Right hindlimb (tissue), 1 donor: ENCODE measurements at regions not wholly inside any gene's neighbourhood (a gene's known extent, or its start where the extent isn't known, plus 50 kb on each side); places are given as distances from the start of the nearest gene placed in this dataset.
"Not testable (repeated sequence)": the region's sequence is repeated elsewhere in the genome, so short reads cannot be mapped to it uniquely, and the experiment has no call there.

Experiments used
- DNase-seq: peaks from one replicate; pipeline ENCODE4 v3.0.0-alpha.2; 2018

- no peak for DNase-seq
Measured at GRCh38 chr4:160251522-160252170, 1148.8 kb downstream of the RAPGEF2 start.

- no peak for DNase-seq
Measured at GRCh38 chr4:160257318-160257717, 1154.4 kb downstream of the RAPGEF2 start.

- no peak for DNase-seq
Measured at GRCh38 chr4:160265014-160265413, 1162.1 kb downstream of the RAPGEF2 start.

GRCh38 chr4:160265836-160266235, 1163.0 kb downstream of the RAPGEF2 start:
- DNase-seq = no peak

GRCh38 chr4:160276785-160277325, 1174.0 kb downstream of the RAPGEF2 start:
- no peak for DNase-seq

- no peak for DNase-seq
Measured at GRCh38 chr4:160283081-160283480, 1180.2 kb downstream of the RAPGEF2 start.

GRCh38 chr4:160284516-160284915, 1181.6 kb downstream of the RAPGEF2 start:
- no peak for DNase-seq

GRCh38 chr4:160286051-160286450, 1183.2 kb downstream of the RAPGEF2 start:
- no peak for DNase-seq

GRCh38 chr4:160296476-160296875, 1193.6 kb downstream of the RAPGEF2 start:
- no peak for DNase-seq

GRCh38 chr4:160299177-160299576, 1196.3 kb downstream of the RAPGEF2 start:
- no peak for DNase-seq

- no peak for DNase-seq
Measured at GRCh38 chr4:160299608-160300007, 1196.7 kb downstream of the RAPGEF2 start.

GRCh38 chr4:160316036-160316435, 1213.2 kb downstream of the RAPGEF2 start:
- no peak for DNase-seq

- DNase-seq = no peak
Measured at GRCh38 chr4:160318567-160319220, 1215.8 kb downstream of the RAPGEF2 start.

- no peak for DNase-seq
Measured at GRCh38 chr4:160319221-160319867, 1216.5 kb downstream of the RAPGEF2 start.

GRCh38 chr4:160319868-160320260, 1217.0 kb downstream of the RAPGEF2 start:
- DNase-seq = no peak

- DNase-seq = no peak
Measured at GRCh38 chr4:160326110-160326509, 1223.2 kb downstream of the RAPGEF2 start.

- no peak for DNase-seq
Measured at GRCh38 chr4:160347197-160347596, 1244.3 kb downstream of the RAPGEF2 start.

GRCh38 chr4:160350944-160351343, 1248.1 kb downstream of the RAPGEF2 start:
- no peak for DNase-seq

- DNase-seq = no peak
Measured at GRCh38 chr4:160352637-160353036, 1249.8 kb downstream of the RAPGEF2 start.

- DNase-seq = peak; percentile 46
Measured at GRCh38 chr4:160353548-160353947, 1250.7 kb downstream of the RAPGEF2 start.

GRCh38 chr4:160362478-160362877, 1259.6 kb downstream of the RAPGEF2 start:
- DNase-seq = no peak

- DNase-seq = no peak
Measured at GRCh38 chr4:160364217-160364616, 1261.3 kb downstream of the RAPGEF2 start.

GRCh38 chr4:160364665-160365064, 1261.8 kb downstream of the RAPGEF2 start:
- DNase-seq = not testable (repeated sequence)

- not testable (repeated sequence) for DNase-seq
Measured at GRCh38 chr4:160365383-160365782, 1262.5 kb downstream of the RAPGEF2 start.
